ELR (cell line): ENCODE measurements at regions not wholly inside any gene's neighbourhood (a gene's known extent, or its start where the extent isn't known, plus 50 kb on each side); places are given as distances from the start of the nearest gene placed in this dataset.
"Not testable (repeated sequence)": the region's sequence is repeated elsewhere in the genome, so short reads cannot be mapped to it uniquely, and the experiment has no call there.

Source experiments
- DNase-seq: peaks from one replicate; pipeline ENCODE4 v3.0.0-alpha.2; 2015; ENCODE audit warnings: low read depth

DNA sequence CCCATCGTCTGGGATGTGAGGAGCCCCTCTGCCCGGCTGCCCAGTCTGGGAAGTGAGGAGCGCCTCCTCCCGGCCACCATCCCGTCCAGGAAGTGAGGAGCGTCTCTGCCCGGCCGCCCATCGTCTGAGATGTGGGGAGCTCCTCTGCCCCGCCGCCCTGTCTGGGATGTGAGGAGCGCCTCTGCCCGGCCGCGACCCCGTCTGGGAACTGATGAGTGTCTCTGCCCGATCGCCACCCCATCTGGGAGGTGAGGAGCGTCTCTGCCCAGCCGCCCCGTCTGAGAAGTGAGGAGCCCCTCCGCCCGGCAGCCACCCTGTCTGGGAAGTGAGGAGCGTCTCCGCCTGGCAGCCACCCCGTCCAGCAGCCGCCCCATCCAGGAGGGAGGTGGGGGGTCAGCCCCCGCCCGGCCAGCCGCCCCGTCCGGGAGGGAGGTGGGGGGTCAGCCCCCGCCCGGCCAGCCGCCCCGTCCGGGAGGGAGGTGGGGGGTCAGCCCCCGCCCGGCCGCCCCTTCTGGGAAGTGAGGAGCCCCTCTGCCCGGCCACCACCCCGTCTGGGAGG is 705.8 kb downstream of the DTWD2 start:
- not testable (repeated sequence) for DNase-seq

DNA sequence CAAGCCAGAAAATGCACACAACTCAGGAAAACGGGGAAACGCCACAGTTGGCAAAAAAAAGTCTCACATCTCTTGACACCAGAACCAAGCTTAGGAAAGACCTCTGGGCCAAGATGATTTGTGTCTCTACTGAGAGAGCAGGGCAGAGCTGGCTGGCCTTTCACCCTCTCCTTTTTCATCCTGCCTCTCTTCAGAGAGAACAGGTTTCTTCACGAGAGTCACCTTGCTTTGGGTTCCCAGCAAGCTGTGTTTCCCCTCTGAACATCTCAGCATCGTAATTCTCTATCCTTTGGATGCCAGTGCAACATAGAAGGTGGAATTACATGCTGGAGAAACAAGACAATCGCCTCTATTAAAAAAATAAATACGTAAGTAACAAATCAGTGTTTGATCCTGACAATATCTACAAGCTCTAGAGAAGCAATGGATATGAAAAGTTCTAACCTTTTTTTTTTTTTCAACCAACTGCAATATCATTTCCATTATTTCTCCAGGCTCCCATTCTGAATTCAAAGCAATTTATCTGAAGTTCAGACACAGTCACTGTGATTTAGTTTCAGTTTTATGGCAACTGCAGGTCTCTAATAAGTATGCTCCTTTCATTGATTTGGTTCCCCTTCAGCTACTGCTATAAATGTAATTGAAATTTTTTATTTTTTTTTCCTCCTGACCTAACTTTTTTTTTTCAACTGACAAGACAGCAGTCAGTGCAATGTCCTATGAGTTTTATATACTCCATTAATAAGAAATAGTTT is 708.6 kb downstream of the DTWD2 start:
- DNase-seq, result no peak

DNA sequence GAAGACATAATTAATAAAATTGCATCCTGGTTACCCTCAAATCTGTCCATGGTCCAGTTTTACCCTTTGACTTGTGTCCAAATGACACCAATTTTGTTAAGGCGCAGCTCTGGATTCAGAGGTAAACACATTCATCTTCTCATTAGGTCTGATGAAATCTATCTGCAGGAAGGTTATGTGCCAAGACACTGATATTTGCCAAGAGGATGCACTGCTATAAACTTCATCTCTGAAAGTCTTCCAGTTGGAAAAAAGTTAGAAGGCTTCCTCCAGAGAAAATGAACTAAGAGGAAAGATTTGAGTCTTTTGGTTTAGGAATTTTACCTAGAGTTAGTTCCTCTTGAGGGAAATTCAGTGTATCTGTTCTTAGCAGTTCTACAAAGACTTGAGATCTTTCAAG is 717.8 kb downstream of the DTWD2 start:
- no peak for DNase-seq

DNA sequence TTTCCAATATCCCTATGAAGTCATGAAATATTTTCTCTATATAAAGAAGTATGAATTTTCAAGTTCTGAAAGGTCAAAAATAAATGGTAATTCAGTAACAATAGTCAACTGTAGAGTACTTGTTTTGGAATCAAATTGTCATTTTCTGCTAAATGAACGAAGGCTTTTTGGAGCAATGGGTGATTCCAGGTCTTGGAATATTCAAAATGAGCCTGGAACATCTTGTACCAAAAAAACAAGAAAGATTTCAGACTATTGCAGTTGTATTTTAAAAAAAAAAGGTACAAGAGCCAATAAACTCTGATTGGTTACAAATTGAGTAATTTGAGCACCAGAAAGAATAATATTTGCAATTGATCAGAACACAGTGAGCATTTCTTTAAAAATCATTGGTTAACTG is 730.1 kb downstream of the DTWD2 start:
- DNase-seq, result no peak

DNA sequence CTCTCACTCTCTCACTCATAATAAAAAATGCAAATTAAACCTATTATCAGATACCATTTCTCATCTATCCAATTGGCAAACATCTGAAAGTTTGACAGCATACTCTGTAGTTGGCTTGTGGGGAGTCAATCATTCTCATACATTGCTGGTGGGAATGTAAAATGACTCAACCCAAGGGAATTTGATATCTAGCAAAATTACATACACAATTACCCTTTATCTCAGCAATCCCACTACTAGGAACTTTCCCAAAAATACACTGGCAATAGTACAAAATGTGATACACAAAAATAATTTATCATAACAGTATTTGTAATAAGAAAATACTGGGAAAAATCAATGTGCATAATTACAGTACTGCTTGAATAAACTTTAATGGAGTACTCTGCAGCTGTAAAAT is 731.3 kb downstream of the DTWD2 start:
- DNase-seq, result no peak

DNA sequence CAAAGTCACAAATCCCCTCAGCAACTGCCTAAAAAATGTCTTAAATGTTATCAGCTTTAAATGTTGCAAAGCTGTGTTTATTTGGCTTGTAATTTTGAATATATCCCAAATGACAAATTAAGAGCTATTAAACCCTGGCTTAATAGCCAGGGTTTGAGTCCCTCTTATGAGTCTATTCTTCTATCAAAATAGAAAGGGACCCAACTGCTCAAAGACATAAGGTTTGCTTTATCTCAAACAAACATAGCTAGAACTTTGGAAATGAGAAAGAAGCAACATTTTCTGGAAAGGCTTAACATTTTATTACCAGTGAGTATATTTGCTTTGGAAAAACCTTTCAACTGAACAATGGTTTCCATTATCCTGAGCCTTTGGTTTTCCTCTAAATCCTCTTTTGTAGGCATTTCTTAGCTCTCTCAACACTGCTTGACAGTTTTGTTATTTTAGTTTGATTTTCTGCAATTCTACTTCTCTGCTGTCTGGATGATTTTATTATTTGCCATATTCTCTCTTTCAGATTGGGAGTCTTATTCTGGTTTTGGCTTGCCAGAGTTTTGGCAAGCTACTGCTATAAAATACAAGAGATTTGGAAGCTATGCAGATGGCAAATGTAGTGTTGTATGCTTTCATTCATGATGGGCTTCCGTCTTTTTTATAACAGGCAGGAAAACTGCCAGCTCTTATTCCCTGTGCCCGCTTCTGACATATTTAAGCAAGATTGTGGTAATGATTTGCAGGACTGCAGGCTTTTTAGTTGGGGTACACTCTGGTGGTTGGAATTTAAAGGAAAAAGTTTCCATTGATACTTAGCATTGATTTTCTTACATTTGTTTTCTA is 734.9 kb downstream of the DTWD2 start:
- no peak for DNase-seq

DNA sequence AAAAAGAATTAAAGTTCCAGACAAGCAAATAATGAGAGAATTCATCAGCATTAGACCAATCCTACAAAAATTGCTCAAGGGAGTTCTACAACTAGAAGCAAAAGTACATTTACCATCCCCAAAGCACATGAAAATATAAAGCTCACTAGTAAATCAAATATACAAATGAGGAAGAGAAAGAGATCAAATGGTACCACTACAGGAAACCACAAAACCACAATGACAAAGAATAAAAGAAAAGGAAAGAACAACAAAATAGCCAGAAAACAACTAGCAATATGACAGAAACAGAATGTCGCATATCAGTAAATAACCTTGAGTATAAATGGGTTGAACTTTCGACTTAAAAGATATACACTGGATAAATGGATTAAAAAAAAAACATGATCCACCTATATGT is 739.0 kb downstream of the DTWD2 start:
- no peak for DNase-seq

DNA sequence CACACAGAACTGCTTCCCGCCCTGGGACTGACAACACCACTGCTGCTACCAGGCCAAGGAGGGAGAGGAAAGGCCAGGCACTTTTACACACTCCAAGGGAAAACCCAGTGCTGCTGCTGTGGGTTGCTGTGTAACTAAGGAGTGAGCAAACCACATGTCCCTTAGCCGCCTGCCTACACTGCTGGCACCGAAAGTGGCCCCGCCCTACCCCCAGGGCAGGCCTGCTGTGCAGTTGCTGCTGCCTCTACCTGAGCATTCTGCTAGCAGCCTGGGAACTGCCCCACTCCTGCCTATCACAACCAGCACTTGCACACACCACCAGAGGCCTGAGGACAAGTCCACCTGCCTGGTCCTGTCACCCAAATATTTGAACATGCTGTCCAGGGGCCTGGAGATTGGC is 740.9 kb downstream of the DTWD2 start:
- no peak for DNase-seq

DNA sequence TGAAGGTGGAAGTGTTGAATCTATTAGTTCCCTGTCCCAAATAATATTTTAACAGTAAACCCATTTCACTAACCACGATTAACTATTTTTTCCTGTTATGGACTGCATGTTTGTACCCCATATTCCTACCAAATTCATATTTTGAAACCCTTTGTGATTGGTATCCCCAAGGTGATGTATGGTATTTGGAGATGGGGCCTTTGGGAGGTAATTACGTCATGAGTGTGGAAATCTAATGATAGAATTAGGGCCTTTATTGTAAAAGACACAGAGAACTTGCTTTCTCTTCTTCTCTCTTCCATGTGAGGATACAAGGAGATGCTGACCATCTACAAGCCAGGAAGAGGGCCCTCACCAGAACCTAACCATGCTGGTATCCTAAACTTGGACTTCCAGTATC is 744.7 kb downstream of the DTWD2 start:
- no peak for DNase-seq

DNA sequence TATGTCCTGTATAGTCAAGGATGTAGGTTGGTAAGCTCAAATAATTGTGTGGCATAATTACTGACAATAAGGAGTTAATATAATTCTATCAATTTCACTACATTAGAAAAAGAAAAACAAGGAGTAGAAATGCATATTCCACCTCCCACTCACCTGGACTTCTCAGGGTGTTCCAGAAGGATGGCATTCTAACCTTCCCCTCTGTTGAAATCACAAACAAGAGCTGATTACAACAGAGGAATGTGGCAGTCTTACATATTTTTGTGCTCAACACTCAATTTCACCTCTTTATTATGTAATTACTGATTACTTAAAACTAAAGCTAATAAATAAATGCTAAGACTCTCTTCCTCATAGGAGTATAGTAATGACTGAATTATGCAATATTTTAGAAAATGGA is 745.3 kb downstream of the DTWD2 start:
- no peak for DNase-seq

DNA sequence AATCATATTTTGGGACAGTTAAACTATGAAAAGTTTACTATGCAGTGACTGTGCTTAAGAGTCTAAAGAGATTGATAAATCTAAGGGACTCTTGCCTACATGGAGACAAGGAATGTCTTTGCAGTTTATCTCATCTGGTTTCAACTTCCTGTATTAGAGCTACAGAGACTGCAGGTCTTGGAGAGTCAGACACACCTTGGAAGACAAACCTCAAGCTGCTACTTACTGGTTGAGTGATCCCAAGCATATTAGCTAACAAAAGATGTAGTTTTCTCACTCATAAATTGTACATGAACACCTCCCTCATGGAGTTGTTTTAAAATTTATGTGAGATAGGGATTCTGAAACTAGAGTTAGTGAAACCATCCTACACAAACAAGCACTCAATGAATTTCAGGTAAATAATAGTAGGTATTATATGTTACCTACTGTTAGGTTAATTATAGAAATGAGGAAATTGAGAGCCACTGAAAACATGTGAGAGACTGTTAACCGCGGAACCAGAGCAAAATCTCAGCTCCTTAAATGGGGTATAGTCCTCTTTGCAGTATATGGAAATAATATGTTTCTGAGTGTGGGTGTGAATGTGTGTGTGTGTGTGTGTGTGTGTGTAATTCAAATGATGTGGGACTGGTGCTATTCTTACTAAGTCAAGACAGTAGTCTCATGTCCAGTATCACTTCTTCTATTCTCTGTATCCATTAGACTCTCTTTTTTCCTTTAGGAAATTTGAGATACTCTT is 752.1 kb downstream of the DTWD2 start:
- DNase-seq, result no peak

DNA sequence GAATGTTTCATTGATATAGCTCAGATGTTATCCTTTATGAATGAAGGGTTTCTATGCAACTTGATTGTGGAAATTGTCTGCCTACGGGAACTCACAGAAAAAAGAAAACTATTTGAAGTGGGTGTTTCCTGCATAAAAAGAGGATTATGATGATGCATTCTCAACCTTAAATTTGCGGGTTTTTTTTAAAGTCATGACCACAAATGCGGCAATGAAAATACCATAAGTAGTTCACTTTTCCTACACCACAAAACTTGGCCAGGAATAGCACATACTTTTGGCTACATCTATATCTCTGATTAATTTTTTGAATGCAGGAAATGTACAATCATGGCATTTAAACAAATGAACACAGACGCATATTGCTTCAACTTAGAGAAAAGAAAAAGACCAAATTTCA is 754.7 kb downstream of the DTWD2 start:
- DNase-seq, result no peak

DNA sequence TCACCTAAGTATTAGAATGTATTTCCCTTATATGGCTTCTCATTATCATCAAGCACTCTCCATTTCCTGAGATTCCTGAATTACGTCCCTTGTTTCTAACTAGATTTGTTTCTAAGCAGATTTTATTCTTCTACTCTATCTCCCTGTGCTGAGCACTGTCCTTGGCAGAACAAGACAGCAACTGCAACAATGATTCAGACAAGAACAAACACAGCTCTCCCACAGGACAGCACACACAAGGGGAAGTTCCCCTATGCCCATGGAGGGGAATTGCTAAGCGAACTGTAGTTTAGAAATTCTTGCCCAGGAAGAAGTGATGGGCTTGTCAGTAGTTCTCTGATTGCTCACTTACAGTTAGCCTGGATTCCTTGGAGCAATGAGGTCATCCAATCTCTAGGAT is 759.9 kb downstream of the DTWD2 start:
- no peak for DNase-seq

DNA sequence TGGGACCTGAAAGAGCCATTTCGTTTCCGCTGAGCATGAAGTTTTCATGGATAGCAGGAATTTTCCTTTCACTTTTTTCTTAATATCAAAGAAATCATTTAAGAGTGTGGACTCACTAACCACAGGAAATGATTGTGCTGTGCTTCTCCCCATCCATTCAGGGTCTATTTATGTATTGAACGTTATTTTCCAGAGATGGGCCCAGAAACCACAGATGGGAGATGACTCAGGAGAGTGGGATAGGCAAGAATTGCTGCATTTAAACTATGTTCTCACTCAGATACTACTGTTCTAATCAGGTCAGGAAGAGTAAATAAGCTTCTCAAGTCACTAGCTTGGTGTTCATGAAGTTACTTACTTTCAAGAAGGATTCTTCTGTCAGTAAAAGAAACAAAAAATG is 763.8 kb downstream of the DTWD2 start:
- DNase-seq, result peak; percentile 13

DNA sequence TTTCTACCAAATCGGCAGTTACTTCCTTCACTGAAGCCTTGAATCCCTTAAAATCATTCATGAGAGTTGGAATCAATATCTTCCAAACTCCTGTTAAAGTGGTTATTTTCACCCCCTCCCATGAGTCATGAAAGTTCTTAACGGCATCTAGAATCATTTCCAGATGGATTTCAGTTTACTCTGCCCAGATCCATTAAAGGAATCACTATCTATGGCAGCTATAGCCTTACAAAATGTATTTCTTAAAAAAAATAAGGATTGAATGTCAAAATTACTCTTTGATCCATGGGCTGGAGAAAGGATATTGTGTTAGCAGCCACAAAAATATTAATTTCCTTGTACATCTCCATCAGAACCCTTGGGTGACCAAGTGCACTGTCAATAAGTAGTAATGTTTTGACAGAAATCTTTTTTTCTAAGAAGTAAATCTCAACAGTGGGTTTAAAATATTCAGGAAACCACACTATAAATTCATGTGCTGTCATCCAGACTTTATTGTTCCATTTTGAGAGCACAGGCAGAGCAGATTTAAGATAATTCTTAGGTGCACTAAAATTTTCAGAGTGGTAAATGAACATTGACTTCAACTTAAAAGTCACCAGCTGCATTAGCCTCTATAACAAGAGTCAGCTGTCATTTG is 767.7 kb downstream of the DTWD2 start:
- DNase-seq, result no peak

DNA sequence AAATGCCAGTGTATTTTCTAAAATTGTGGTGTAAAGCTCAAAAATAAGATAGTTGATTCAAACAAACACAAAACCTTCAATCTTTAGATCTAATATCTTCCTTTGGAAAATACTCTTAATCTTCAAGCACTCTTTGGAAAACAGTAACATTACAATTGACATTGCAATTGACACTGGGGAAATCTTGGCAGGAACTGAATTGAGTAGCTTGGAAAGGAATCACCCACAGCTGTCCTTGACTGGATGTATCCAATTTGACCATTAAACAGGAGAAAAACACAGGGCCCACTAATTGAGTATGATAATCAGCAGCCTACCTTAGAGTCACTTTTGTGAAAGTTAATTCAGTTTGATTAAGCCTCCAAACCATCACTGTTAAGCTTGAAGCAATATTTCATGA is 776.7 kb downstream of the DTWD2 start:
- DNase-seq, result no peak

DNA sequence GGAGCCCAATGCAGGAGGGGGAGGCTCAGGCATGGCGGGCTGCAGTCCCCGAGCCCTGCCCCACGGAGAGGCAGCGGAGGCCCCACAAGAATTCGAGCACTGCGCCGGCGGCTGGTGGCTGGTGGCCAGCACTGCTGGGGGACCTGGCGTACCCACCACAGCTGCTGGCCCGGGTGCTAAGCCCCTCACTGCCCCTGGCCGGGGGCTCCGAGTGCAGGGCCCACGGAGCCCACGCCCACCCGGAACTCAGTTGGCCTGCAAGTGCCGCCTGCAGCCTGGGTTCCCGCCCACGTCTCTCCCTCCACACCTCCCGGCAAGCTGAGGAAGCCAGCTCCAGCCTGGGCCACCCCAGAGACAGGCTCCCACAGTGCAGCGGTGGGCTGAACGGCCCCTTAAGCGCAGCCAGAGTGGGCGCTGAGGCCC is 780.3 kb downstream of the DTWD2 start:
- no peak for DNase-seq

DNA sequence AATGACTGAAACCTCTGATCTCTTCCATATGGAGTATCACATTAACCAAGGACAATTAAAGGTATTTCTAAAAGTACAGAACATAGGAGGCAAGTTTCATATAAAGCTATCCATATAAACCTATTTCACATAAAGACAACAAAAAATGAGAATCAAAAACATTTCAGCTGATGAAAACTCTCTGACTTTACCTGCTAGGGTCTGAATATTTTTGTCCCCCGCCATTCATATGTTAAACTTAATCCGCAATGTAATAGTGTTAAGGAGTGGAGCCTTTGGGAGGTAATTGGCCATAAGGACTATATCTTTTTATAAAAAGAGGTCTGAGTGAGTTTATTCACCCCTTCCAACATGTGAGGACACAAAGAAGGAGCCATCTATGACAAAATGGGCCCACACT is 788.5 kb downstream of the DTWD2 start:
- no peak for DNase-seq

DNA sequence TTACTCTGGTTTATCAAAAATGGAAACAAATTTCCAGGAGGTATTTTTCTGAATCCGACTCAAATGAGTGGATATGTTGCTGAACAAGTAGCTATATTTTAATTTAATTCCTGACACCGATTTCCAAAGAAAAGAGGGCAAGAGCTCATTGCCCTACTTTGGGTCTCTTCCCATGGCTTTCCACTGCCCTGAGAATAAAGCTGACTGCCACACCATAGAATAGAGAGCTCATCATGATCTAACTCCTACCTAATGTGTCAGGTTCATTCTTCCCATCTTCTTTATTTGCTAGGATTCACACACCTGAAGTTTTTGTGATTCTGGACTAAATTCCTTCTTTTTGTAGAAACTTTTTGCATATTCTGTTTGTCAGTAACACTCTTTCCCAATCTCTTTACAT is 792.1 kb downstream of the DTWD2 start:
- DNase-seq, result no peak

DNA sequence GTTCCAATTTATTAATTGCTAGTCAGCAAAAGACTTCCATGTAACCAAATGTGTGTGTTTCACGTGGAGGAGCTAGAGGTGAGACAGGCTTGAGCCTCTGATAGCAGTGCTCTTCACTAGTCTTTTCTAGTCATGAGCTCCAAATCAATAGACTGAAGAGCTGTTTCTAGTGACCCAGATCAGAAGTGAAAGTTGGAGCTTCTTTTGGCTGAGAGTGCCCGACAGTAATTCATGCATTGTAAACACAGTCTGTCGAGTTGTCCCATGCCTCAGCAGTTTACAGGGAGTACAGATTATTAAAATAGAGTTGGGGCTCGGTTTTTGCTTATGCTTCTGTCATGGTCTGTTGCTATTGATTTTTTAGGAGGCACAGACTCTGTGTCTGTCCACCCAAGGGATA is 793.1 kb downstream of the DTWD2 start:
- no peak for DNase-seq

DNA sequence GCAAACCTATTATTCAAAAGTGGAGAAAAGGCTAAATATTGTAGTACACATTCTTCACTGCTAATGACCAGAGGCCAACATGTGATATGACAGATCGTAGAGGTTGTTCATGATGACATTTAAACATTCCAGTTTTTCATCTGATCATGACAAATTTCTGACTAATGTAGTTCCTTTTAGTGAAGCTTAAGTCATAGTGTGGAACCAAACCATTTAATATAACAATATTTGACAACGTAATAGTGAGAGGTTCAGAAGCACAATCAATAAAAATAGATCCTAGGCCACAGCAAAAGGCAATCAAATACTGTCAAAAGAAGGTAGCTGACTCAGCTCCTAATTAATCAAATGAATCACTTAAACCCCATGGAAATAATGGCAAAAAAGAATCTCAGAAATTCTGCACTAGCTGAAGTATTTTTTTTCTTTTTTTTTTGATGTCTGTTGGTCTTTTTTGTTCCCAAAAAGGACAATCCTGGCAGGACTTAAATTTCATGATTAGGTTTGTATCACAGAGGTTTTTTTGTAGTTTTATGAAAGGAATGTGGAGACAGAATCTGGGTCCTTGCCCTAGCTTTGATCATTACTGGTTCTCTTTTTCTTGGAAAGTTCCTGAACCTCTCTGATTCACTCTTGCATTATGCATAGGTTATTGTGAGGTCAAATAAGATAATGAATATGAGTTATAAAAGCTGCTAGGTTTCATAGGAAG is 795.0 kb downstream of the DTWD2 start:
- no peak for DNase-seq
